Cardiac fibroblast (primary cell): ENCODE measurements at regions not wholly inside any gene's neighbourhood (a gene's known extent, or its start where the extent isn't known, plus 50 kb on each side); places are given as distances from the start of the nearest gene placed in this dataset.

Source experiments
- DNase-seq, 2 donors: peaks; one replicate each; pipeline versions ENCODE4 v3.0.0 to v3.0.0-alpha.2; 2010; ENCODE audit warnings: low read depth in 2 of 2
- H3K4me3 ChIP-seq, 2 donors: replicated peaks in 1 of 2; 1 replicate in 1 of 2; 2 replicates in 1 of 2; pipeline ENCODE4 v1.5.1; 2011; ENCODE audit warnings: low read depth in 2 of 2, low read length in 2 of 2, mild to moderate bottlenecking in 2 of 2, moderate library complexity in 1 of 2
- CTCF ChIP-seq: IDR thresholded peaks from one replicate; pipeline ENCODE4 v1.5.1; 2011; ENCODE audit warnings: low read depth, mild to moderate bottlenecking, low read length, inconsistent platforms

- no peak overlapping the region for H3K4me3 ChIP-seq
- no peak for TF ChIP-seq CTCF
- DNase-seq = peak; percentile 42 to 53
Observed at GRCh38 chr3:69568458-69568857, 170.8 kb upstream of the MITF start.

GRCh38 chr3:69567710-69568052 is 171.6 kb upstream of the MITF start:
- no peak for TF ChIP-seq CTCF
- H3K4me3 ChIP-seq = no peak overlapping the region
- DNase-seq = no peak

GRCh38 chr3:69567023-69567709 is 172.1 kb upstream of the MITF start:
- no peak for DNase-seq
- no peak overlapping the region for H3K4me3 ChIP-seq
- no peak for TF ChIP-seq CTCF

GRCh38 chr3:69566275-69566674 is 173.0 kb upstream of the MITF start:
- DNase-seq = no peak
- H3K4me3 ChIP-seq = no peak overlapping the region
- TF ChIP-seq CTCF = no peak

- no peak overlapping the region for H3K4me3 ChIP-seq
- no peak for TF ChIP-seq CTCF
- no peak for DNase-seq
Observed at GRCh38 chr3:69565316-69565715, 173.9 kb upstream of the MITF start.

GRCh38 chr3:69563981-69564380 is 175.3 kb upstream of the MITF start:
- H3K4me3 ChIP-seq = no peak overlapping the region
- no peak for DNase-seq
- TF ChIP-seq CTCF = no peak

- no peak for TF ChIP-seq CTCF
- no peak for DNase-seq
Observed at GRCh38 chr3:69563151-69563550, 176.1 kb upstream of the MITF start.

More at GRCh38 chr3:69563151-69563550, 176.1 kb upstream of the MITF start:
- H3K4me3 ChIP-seq = no peak overlapping the region
